AG09309 (cell line): ENCODE measurements at regions not wholly inside any gene's neighbourhood (a gene's known extent, or its start where the extent isn't known, plus 50 kb on each side); places are given as distances from the start of the nearest gene placed in this dataset.
"Not testable (repeated sequence)": the region's sequence is repeated elsewhere in the genome, so short reads cannot be mapped to it uniquely, and the experiment has no call there.

Experiments
- DNase-seq: peaks from one replicate; pipeline ENCODE4 v3.0.0-alpha.2; 2010; ENCODE audit warnings: low read depth
- H3K4me3 ChIP-seq: 2 replicates; pipeline ENCODE4 v1.5.1; 2011; ENCODE audit warnings: mild to moderate bottlenecking, low read depth, low read length, moderate library complexity; ENCODE audit not compliant: control insufficient read depth
- TF ChIP-seq, protein P1 (sequence below): IDR thresholded peaks from 2 replicates; pipeline ENCODE4 v1.5.1; 2011; ENCODE audit warnings: mild to moderate bottlenecking, low read depth, low read length, inconsistent platforms; ENCODE audit not compliant: insufficient read depth, control insufficient read depth; ENCODE audit errors: missing control alignments

GRCh38 chr11:86172894-86173293 lies 71.7 kb upstream of the EED start:
- no peak for DNase-seq
- TF ChIP-seq, protein P1, sequence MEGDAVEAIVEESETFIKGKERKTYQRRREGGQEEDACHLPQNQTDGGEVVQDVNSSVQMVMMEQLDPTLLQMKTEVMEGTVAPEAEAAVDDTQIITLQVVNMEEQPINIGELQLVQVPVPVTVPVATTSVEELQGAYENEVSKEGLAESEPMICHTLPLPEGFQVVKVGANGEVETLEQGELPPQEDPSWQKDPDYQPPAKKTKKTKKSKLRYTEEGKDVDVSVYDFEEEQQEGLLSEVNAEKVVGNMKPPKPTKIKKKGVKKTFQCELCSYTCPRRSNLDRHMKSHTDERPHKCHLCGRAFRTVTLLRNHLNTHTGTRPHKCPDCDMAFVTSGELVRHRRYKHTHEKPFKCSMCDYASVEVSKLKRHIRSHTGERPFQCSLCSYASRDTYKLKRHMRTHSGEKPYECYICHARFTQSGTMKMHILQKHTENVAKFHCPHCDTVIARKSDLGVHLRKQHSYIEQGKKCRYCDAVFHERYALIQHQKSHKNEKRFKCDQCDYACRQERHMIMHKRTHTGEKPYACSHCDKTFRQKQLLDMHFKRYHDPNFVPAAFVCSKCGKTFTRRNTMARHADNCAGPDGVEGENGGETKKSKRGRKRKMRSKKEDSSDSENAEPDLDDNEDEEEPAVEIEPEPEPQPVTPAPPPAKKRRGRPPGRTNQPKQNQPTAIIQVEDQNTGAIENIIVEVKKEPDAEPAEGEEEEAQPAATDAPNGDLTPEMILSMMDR: no peak
- no peak overlapping the region for H3K4me3 ChIP-seq

- DNase-seq: no peak
- TF ChIP-seq, protein P1: no peak
- H3K4me3 ChIP-seq: no peak overlapping the region
These were observed 72.9 kb upstream of the EED start for GRCh38 chr11:86171627-86172026.

DNA sequence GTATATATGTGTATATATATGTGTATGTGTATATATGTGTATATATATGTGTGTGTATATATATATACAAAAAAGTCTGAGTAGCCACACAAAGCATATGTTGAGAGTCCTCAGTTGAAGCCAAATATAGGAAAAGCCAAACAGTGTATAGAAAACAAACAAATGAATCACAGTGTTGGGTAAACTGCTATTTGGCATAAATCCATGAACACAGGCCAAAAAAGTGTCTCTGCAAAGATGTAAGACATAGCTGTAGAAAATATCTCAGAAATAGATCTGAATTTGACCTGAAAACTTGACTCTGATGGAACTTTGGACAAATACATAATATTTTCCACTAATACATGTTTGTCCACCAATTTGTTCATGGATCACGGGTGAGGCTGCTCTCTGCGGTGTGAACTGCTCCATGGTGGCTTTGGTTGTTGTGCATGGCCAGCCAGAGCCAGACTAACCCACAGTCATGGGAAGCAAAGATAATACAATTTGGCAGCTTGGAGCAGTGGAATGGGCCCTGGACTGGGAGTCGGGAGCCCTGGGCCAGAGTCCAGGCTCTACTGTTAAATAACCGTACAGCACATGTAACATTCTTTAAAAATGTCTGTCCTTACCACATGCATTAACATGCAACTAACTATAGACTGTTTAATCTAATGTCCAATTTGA lies 76.9 kb upstream of the EED start:
- no peak overlapping the region for H3K4me3 ChIP-seq
- DNase-seq: no peak
- TF ChIP-seq, protein P1: no peak

DNA sequence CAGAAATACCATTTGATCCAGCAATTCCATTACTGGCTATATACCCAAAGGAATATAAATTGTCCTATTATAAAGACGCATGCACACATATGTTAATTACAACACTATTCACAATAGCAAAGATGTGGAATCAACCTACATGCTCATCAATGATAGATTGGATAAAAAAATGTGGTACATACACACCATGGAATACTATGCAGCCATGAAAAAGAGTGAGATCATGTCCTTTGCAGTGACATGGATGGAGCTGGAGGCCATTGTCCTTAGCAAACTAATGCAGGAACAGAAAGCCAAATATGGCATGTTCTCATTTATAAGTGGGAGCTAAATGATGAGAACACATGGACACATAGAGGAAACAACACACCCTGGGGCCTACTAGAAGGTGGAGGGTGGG lies 78.3 kb upstream of the EED start:
- not testable (repeated sequence) for DNase-seq, H3K4me3 ChIP-seq

- TF ChIP-seq, protein P1: no peak
- no peak for DNase-seq
- H3K4me3 ChIP-seq: no peak overlapping the region
These were observed 80.4 kb upstream of the EED start for GRCh38 chr11:86164106-86164505.

DNA sequence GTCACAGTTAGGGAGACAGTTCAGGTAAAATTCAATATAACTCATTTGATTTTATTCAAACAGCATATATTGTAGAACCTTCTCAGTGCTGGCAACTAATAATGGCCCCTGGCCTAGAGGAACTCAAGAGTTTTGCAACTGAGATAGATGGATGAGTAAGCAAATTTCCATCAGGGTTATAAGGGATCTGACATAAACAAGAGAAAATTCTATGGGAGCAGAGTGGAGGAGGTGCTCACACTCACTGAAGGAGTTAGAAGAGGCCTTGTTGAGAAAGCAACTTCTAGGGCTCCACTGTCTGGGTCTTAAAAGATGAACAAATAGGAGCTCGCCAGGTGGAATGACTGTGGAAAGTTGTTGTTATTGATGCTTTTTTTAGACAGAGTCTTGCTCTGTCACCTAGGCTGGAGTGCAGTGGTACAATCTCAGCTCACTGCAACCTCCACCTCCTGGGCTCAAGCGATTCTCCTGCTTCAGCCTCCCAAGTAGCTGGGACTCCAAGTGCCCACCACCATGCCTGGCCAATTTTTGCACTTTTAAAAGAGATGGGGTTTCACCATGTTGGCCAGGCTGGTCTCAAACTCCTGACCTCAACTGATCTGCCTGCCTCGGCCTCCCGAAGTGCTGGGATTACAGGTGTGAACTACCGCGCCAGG lies 81.2 kb upstream of the EED start:
- DNase-seq: peak; percentile 66
- H3K4me3 ChIP-seq: not testable (repeated sequence)

DNA sequence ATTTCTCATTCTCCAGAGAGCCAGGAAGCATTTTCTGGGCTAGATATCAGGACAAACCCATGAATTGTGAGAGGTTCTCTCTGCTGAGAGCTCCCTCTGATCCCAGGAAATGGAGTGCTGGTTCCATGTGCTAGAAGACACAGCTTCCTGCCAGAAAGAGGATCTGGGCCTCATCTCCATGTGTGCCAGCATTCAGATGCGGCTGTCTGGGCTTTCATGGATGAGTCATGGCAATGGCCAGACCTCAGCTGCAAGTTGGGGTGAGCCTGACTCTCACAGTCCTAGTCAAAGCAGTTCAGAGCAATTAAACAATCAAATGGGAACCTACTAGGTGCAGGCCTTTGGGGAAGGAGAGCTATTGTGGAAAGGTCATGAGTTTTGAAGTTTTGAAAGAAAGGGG lies 82.3 kb upstream of the EED start:
- TF ChIP-seq, protein P1: no peak
- H3K4me3 ChIP-seq: no peak overlapping the region
- peak; percentile 66 for DNase-seq
